A549 (cell line): ENCODE measurements at regions not wholly inside any gene's neighbourhood (a gene's known extent, or its start where the extent isn't known, plus 50 kb on each side); places are given as distances from the start of the nearest gene placed in this dataset.

Experiments used
- ATAC-seq, 2 experiments: fragments of 200-7000 bp in 1 of 2; fragments of >200 bp in 1 of 2; cut with Nextera tagmentation in 1 of 2; cut with Tn5 transposase in 1 of 2; 3 replicates each; pipeline versions ENCODE4 v1.8.0 to v1.9.1; 2018 to 2020; ENCODE audit warnings: mild to moderate bottlenecking in 1 of 2, moderate library complexity in 1 of 2
- CTCF ChIA-PET: fragments of 300-600 bp; sonication (Branson Sonifier 250); formaldehyde crosslinking; extraction: SDS; loops from one replicate; lab custom pipeline; 2021; ENCODE audit warnings: antibody characterized with exemption, inconsistent platforms; lab: Yijun Ruan, JAX
- POLR2A ChIA-PET: fragments of 350-600 bp; formaldehyde crosslinking; extraction: SDS; loops from one replicate; lab custom pipeline; 2021; ENCODE audit warnings: antibody characterized with exemption, inconsistent platforms; lab: Yijun Ruan, JAX
- DNase-seq, 2 experiments: peaks; one replicate each; pipeline versions ENCODE4 v3.0.0 to v3.0.0-alpha.2; 2011 to 2016; ENCODE audit warnings: low read depth in 1 of 2, low spot score in 1 of 2
- FAIRE-seq: peaks from 2 replicates; lab custom pipeline; 2011; peaks lifted over from hg19 to GRCh38; lab: Jason Lieb, UNC
- H3K27ac ChIP-seq, 2 experiments: fragments of >200 bp; sonication (Bioruptor Twin); formaldehyde crosslinking; 3 replicates each; pipeline ENCODE4 v1.5.1; 2016 to 2017
- H3K4me1 ChIP-seq: fragments of >200 bp; sonication (Bioruptor Twin); formaldehyde crosslinking; 3 replicates; pipeline ENCODE4 v1.6.1; 2016
- H3K4me2 ChIP-seq: fragments of >200 bp; sonication (Bioruptor Twin); formaldehyde crosslinking; 3 replicates; pipeline ENCODE4 v1.6.1; 2016
- H3K4me3 ChIP-seq: fragments of >200 bp; sonication (Bioruptor Twin); formaldehyde crosslinking; 3 replicates; pipeline ENCODE4 v1.5.1; 2016
- H3K9me3 ChIP-seq: fragments of >200 bp; sonication (Bioruptor Twin); formaldehyde crosslinking; 3 replicates; pipeline ENCODE4 v1.6.1; 2016
- ATOH8 ChIP-seq: fragments of 250-450 bp; sonication (Bioruptor Pico); IDR thresholded peaks from 2 replicates; pipeline ENCODE4 v1.5.0; 2020; ENCODE audit warnings: low read depth, mild to moderate bottlenecking, moderate library complexity
- BHLHE40 ChIP-seq: IDR thresholded peaks from 2 replicates; pipeline ENCODE4 v1.6.1; 2012; ENCODE audit warnings: low read depth, low read length, inconsistent platforms
- CBX2 ChIP-seq: fragments of 200-600 bp; sonication (generic); IDR thresholded peaks from 2 replicates; pipeline ENCODE4 v1.6.1; 2016; ENCODE audit warnings: low read depth, mild to moderate bottlenecking, borderline replicate concordance
- CBX8 ChIP-seq: fragments of 200-600 bp; sonication (generic); IDR thresholded peaks from 2 replicates; pipeline ENCODE4 v1.6.1; 2016
- CHD2 ChIP-seq: fragments of 150-350 bp; IDR thresholded peaks from 2 replicates; pipeline ENCODE4 v1.6.1; 2014; ENCODE audit warnings: low read length; ENCODE audit not compliant: partially characterized antibody
- CHD4 ChIP-seq: fragments of 200-600 bp; sonication (generic); IDR thresholded peaks from 2 replicates; pipeline ENCODE4 v1.6.1; 2016; ENCODE audit warnings: antibody characterized with exemption, mild to moderate bottlenecking, borderline replicate concordance
- CTCF ChIP-seq: fragments of >200 bp; sonication (Bioruptor Twin); formaldehyde crosslinking; IDR thresholded peaks from 3 replicates; pipeline ENCODE4 v1.5.1; 2016
- E2F6 ChIP-seq: IDR thresholded peaks from 2 replicates; pipeline ENCODE4 v1.6.1; 2012; ENCODE audit warnings: low read depth, borderline replicate concordance
- EHF ChIP-seq: fragments of 250-450 bp; sonication (Bioruptor Pico); IDR thresholded peaks from 2 replicates; pipeline ENCODE4 v1.5.0; 2020; ENCODE audit warnings: mild to moderate bottlenecking
- ESRRA ChIP-seq: fragments of 150-350 bp; IDR thresholded peaks from 2 replicates; pipeline ENCODE4 v1.6.1; 2014; ENCODE audit warnings: mild to moderate bottlenecking, low read length, borderline replicate concordance
- FOSB ChIP-seq: fragments of 250-450 bp; sonication (Bioruptor Pico); IDR thresholded peaks from 2 replicates; pipeline ENCODE4 v1.5.0; 2020; ENCODE audit warnings: mild to moderate bottlenecking, moderate library complexity
- FOSL2 ChIP-seq, 2 experiments: fragments of 450-650 bp in 1 of 2; fragments of >200 bp in 1 of 2; sonication (Bioruptor Twin) in 1 of 2; formaldehyde crosslinking; IDR thresholded peaks; 2 replicates each; pipeline versions ENCODE4 v1.5.0 to v1.6.1; 2016 to 2020; ENCODE audit warnings: mild to moderate bottlenecking in 1 of 2, moderate library complexity in 1 of 2
- FOXS1 ChIP-seq: fragments of 250-450 bp; sonication (Bioruptor Pico); IDR thresholded peaks from 2 replicates; pipeline ENCODE4 v1.5.0; 2020; ENCODE audit warnings: mild to moderate bottlenecking, moderate library complexity
- JUN ChIP-seq, 2 experiments: fragments of >200 bp; sonication (Bioruptor Twin); formaldehyde crosslinking; IDR thresholded peaks; 2 replicates in 1 of 2; 3 replicates in 1 of 2; pipeline ENCODE4 v1.6.1; 2016 to 2017
- KDM1A ChIP-seq: fragments of 200-600 bp; sonication (generic); IDR thresholded peaks from 2 replicates; pipeline ENCODE4 v1.6.1; 2016; ENCODE audit warnings: low read depth, mild to moderate bottlenecking
- MAFK ChIP-seq: fragments of 450-650 bp; IDR thresholded peaks from 2 replicates; pipeline ENCODE4 v1.6.1; 2014; ENCODE audit not compliant: partially characterized antibody
- MAZ ChIP-seq: fragments of 150-350 bp; IDR thresholded peaks from 2 replicates; pipeline ENCODE4 v1.6.1; 2014; ENCODE audit warnings: antibody characterized with exemption, low read depth, low read length, borderline replicate concordance
- NFE2L2 ChIP-seq: fragments of 150-350 bp; conservative IDR thresholded peaks from 2 replicates; pipeline ENCODE4 v1.6.1; 2014; ENCODE audit warnings: low read length
- PHF8 ChIP-seq: fragments of 200-600 bp; sonication (generic); IDR thresholded peaks from 2 replicates; pipeline ENCODE4 v1.6.1; 2016; ENCODE audit warnings: low read depth, mild to moderate bottlenecking, antibody characterized with exemption, moderate library complexity, borderline replicate concordance
- POLR2AphosphoS2 ChIP-seq: conservative IDR thresholded peaks from 2 replicates; pipeline ENCODE4 v1.6.1; 2012; ENCODE audit warnings: low read length, improper control_type of control experiment, inconsistent platforms
- SMC3 ChIP-seq: fragments of >200 bp; sonication (Bioruptor Twin); formaldehyde crosslinking; IDR thresholded peaks from 3 replicates; pipeline ENCODE4 v1.6.1; 2018; ENCODE audit warnings: inconsistent platforms
- USF2 ChIP-seq: fragments of 450-650 bp; IDR thresholded peaks from 2 replicates; pipeline ENCODE4 v1.6.1; 2014; ENCODE audit warnings: antibody characterized with exemption
- ZSCAN20 ChIP-seq: fragments of 250-450 bp; sonication (Bioruptor Pico); IDR thresholded peaks from 2 replicates; pipeline ENCODE4 v1.8.0; 2022; ENCODE audit warnings: mild to moderate bottlenecking, moderate library complexity
- WGBS: methylation state at CpG from one replicate; pipeline ENCODE4 v1.1.6; 2017; ENCODE audit errors: missing lambda C conversion rate; 5-methylcytosine and 5-hydroxymethylcytosine counted together

GRCh38 chr1:190975827-190976226 lies 498.2 kb upstream of the BRINP3 start:
- Histone ChIP-seq H3K9me3 (0 out of 3 replicates have a peak, but pooled peaks cover 2% of the 10 kb centered on the region), H3K4me2 (no peak overlapping the region), H3K4me1 (no peaks in the 10 kb centered on the region), H3K27ac (no peak overlapping the region), H3K4me3 (no peak overlapping the region)
- FAIRE-seq (no peak), DNase-seq (no peak), ATAC-seq (no peak)
- ChIA-PET POLR2A (no interaction called here), CTCF (no interaction called here)
- WGBS: 31% methylated on average over 5 of the region's 5 CpGs
- TF ChIP-seq MAZ: no peak
- TF ChIP-seq CHD2: no peak
- no peak for TF ChIP-seq USF2
- TF ChIP-seq BHLHE40: no peak
- TF ChIP-seq ATOH8 (CRISPR knock-in tag): no peak
- TF ChIP-seq FOSB: no peak
- no peak for TF ChIP-seq CTCF
- TF ChIP-seq, all 56 proteins: peak for 0

GRCh38 chr1:191002768-191003167 lies 525.1 kb upstream of the BRINP3 start:
- DNase-seq (no peak), ATAC-seq (no peak), FAIRE-seq (no peak)
- CTCF ChIA-PET: no interaction called here
- TF ChIP-seq ZSCAN20 (CRISPR knock-in tag): no peak
- TF ChIP-seq ESRRA: no peak
- no peak for TF ChIP-seq FOSB
- TF ChIP-seq MAZ: no peak
- TF ChIP-seq KDM1A: no peak
- no peak for TF ChIP-seq NFE2L2
- no peak for TF ChIP-seq CHD2
- no peak for TF ChIP-seq POLR2AphosphoS2
- TF ChIP-seq CBX8: no peak
- TF ChIP-seq JUN (IDR thresholded peaks at IDR 0.05): no peak
- TF ChIP-seq FOXS1 (CRISPR knock-in tag): no peak
- TF ChIP-seq PHF8: no peak
- TF ChIP-seq EHF (CRISPR knock-in tag): no peak
- no peak for TF ChIP-seq FOSL2 (IDR thresholded peaks at IDR 0.05)
- TF ChIP-seq FOSL2 (CRISPR knock-in tag; IDR thresholded peaks at IDR 0.05): no peak
- TF ChIP-seq MAFK: no peak
- TF ChIP-seq USF2: no peak
- no peak for TF ChIP-seq CHD4
- POLR2A ChIA-PET: no interaction called here
- 74% methylated on average over 1 of the region's 1 CpG for WGBS
- Histone ChIP-seq H3K4me1 (no peaks in the 10 kb centered on the region), H3K9me3 (no peaks in the 10 kb centered on the region), H3K4me3 (no peak overlapping the region), H3K27ac (no peak overlapping the region), H3K4me2 (no peak overlapping the region)

- FAIRE-seq: no peak
- 57% methylated on average over 6 of the region's 6 CpGs for WGBS
- H3K4me3 ChIP-seq: no peak overlapping the region
- TF ChIP-seq E2F6 (no peak), BHLHE40 (no peak), ZSCAN20 (CRISPR knock-in tag) (no peak), SMC3 (no peak), CBX8 (no peak), CBX2 (no peak)
- no peaks in the 10 kb centered on the region for H3K9me3 ChIP-seq
- no peaks in the 10 kb centered on the region for H3K4me1 ChIP-seq
- ChIA-PET POLR2A (no interaction called here), CTCF (no interaction called here)
- no peak for DNase-seq
- no peak overlapping the region for H3K4me2 ChIP-seq
- no peak overlapping the region for H3K27ac ChIP-seq
- ATAC-seq: no peak
Measured at GRCh38 chr1:191016765-191017164, 539.1 kb upstream of the BRINP3 start.
